ENCODE measurements at regions not wholly inside any gene's neighbourhood (a gene's known extent, or its start where the extent isn't known, plus 50 kb on each side); places are given as distances from the start of the nearest gene placed in this dataset.

DNA sequence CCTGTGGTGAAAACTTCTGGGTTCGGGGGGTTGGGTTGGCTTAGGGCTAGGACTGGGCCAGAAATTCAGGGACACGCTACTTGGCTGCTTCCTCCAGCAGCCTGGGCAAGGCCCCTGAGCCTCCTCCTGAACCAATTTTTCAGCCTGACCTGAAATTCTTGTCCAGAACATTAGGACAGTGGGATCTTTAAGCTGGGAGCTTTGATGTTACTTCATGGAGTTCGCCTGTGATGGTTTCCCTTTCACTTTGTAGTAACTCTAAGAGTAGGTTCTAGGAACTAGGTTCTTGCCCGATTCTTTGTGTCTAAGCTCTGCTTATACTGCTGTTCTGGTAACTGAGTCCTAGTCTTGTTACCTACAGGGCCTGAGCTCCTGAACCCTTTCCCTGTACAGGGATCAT, 75.3 kb downstream of the S1PR1 start:
- Histone ChIP-seq H3K36me3 (no peaks in the 10 kb centered on the region), H3K4me1 (peaks cover 0 to 10% (median 7%) of the 10 kb centered on the region in 4 donors), H3K4me3 (no peak overlapping the region), H3K27me3 (peaks cover 0 to 22% of the 10 kb centered on the region in 2 donors), H3K27ac (no peak overlapping the region), H3K9me3 (no peaks in the 10 kb centered on the region)
- intact Hi-C loops (cut with DNase I; ENCODE audit: low total_unique reads): no loop called here
- no peak for DNase-seq
- TF ChIP-seq, protein P1, sequence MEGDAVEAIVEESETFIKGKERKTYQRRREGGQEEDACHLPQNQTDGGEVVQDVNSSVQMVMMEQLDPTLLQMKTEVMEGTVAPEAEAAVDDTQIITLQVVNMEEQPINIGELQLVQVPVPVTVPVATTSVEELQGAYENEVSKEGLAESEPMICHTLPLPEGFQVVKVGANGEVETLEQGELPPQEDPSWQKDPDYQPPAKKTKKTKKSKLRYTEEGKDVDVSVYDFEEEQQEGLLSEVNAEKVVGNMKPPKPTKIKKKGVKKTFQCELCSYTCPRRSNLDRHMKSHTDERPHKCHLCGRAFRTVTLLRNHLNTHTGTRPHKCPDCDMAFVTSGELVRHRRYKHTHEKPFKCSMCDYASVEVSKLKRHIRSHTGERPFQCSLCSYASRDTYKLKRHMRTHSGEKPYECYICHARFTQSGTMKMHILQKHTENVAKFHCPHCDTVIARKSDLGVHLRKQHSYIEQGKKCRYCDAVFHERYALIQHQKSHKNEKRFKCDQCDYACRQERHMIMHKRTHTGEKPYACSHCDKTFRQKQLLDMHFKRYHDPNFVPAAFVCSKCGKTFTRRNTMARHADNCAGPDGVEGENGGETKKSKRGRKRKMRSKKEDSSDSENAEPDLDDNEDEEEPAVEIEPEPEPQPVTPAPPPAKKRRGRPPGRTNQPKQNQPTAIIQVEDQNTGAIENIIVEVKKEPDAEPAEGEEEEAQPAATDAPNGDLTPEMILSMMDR (IDR thresholded peaks at IDR 0.05): no peak

DNA sequence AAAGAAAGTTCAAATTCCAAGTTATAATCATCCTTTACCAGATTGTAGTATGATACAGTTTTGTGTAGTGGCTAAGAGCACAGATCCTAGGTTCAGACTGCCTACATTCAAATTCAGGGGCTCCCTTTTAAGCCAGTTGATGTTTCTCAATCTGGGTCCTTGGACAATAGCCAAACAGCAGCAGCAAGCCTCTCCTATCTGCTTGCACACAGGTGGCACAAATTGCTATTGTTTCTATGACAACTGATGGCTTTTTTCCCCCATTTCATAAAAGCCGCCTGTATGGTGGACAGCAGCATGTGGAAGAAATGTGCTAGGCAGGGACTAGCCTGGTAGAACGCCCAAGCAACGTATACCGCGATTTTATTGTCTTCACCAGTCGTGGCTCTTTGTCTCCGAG, 76.5 kb downstream of the S1PR1 start:
- H3K9me3 ChIP-seq: no peaks in the 10 kb centered on the region
- intact Hi-C loops (cut with DNase I; ENCODE audit: low total_unique reads): no loop called here
- peaks cover 0 to 22% of the 10 kb centered on the region in 2 donors for H3K27me3 ChIP-seq
- no peak for DNase-seq
- H3K4me1 ChIP-seq: peaks cover 0 to 10% (median 7%) of the 10 kb centered on the region in 4 donors
- H3K36me3 ChIP-seq: no peaks in the 10 kb centered on the region
- no peak overlapping the region for H3K27ac ChIP-seq
- H3K4me3 ChIP-seq: no peak overlapping the region
- TF ChIP-seq, protein P1 (IDR thresholded peaks at IDR 0.05): no peak

DNA sequence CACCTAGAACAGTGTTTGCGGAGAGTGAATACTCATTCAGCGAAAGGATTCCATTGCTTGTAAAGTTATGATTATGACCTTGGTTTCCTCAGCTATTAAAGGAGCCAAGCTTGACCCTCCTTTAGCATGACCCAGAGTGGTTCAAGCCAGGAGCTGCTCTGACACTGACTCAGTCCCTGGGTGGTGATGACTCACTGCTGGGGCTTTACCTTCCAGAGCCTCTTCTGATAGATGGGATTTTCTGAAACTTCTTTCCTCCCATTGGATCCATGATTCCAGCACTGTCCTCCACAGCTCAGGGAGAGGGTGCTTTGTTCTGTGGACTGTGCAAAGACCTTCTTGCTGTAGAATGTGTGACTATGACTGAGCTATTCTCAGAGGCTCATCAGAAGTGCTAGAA, 77.4 kb downstream of the S1PR1 start:
- no peak for DNase-seq
- H3K4me1 ChIP-seq: peaks cover 0 to 9% (median 7%) of the 10 kb centered on the region in 4 donors
- no peak overlapping the region for H3K27ac ChIP-seq
- intact Hi-C loops (cut with DNase I; ENCODE audit: low total_unique reads): no loop called here
- H3K9me3 ChIP-seq: no peaks in the 10 kb centered on the region
- H3K27me3 ChIP-seq: peaks cover 0 to 17% of the 10 kb centered on the region in 2 donors
- H3K36me3 ChIP-seq: no peaks in the 10 kb centered on the region
- H3K4me3 ChIP-seq: no peak overlapping the region
- TF ChIP-seq, protein P1 (IDR thresholded peaks at IDR 0.05): no peak

DNA sequence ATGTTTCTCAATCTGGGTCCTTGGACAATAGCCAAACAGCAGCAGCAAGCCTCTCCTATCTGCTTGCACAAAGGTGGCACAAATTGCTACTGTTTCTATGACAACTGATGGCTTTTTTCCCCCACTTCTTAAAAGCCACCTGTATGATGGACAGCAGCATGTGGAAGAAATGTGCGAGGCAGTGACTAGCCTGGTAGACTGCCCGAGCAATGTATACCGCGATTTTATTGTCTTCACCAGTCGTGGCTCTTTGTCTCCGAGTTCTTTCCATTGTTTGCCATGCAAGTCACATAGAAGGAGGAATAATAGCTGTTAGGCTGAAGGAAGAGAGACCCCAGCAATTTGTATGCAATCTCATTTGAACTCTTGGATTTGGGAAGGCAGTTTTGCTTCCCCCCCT, 79.4 kb downstream of the S1PR1 start:
- TF ChIP-seq, protein P1 (IDR thresholded peaks at IDR 0.05): no peak
- no peaks in the 10 kb centered on the region for H3K36me3 ChIP-seq
- no peak overlapping the region for H3K4me3 ChIP-seq
- H3K27ac ChIP-seq: no peak overlapping the region
- no peak for DNase-seq
- H3K4me1 ChIP-seq: no peaks in the 10 kb centered on the region
- peaks cover 0 to 5% of the 10 kb centered on the region in 2 donors for H3K27me3 ChIP-seq
- intact Hi-C loops (cut with DNase I; ENCODE audit: low total_unique reads): no loop called here
- H3K9me3 ChIP-seq: no peaks in the 10 kb centered on the region

- intact Hi-C loops (cut with DNase I; ENCODE audit: low total_unique reads): no loop called here
- no peak overlapping the region for H3K27ac ChIP-seq
- H3K9me3 ChIP-seq: no peaks in the 10 kb centered on the region
- DNase-seq: no peak
- H3K4me3 ChIP-seq: no peak overlapping the region
- TF ChIP-seq, protein P1 (IDR thresholded peaks at IDR 0.05): no peak
- H3K36me3 ChIP-seq: no peaks in the 10 kb centered on the region
- no peaks in the 10 kb centered on the region for H3K4me1 ChIP-seq
- peaks cover 0 to 5% of the 10 kb centered on the region in 2 donors for H3K27me3 ChIP-seq
Observed at GRCh38 chr1:101316799-101317198, 80.0 kb downstream of the S1PR1 start.

DNA sequence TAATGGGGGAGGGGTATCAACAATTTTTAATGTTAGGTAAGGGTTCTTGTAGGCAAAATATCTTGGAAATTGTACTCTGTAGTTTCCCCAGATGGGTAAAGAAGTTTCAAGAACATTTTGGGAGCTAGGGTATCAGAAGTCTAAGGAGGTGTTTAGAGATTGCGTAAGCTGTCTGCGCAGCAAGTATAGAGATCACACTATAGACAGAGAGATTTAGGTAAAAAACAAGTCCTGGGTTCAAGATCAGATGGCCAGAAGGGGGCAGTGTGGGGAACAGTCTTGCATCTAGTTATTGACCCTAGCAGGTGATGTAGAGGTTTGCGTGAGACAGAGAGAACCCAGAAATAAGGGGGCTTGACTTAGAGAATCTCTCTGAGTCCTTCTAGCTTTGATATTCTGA, 80.8 kb downstream of the S1PR1 start:
- Histone ChIP-seq H3K9me3 (no peaks in the 10 kb centered on the region), H3K4me1 (no peaks in the 10 kb centered on the region), H3K27me3 (peaks cover 0 to 5% of the 10 kb centered on the region in 2 donors), H3K27ac (no peak overlapping the region), H3K36me3 (no peaks in the 10 kb centered on the region), H3K4me3 (no peak overlapping the region)
- intact Hi-C loops (cut with DNase I; ENCODE audit: low total_unique reads): no loop called here
- TF ChIP-seq, protein P1 (IDR thresholded peaks at IDR 0.05): no peak
- no peak for DNase-seq

Data from tibial artery (tissue), 4 donors.